Stomach (tissue), 8 donors: ENCODE measurements at regions not wholly inside any gene's neighbourhood (a gene's known extent, or its start where the extent isn't known, plus 50 kb on each side); places are given as distances from the start of the nearest gene placed in this dataset.
A peak's percentile ranks its signal among the peaks of the same experiment; 100 is the strongest.

Experiments
- DNase-seq, 2 donors: peaks; one replicate each; pipeline versions ENCODE4 v3.0.0 to v3.0.0-alpha.2; 2013 to 2019
- H3K27ac ChIP-seq, 5 donors: fragments of 200-600 bp in 4 of 5; sonication (generic) in 4 of 5; one replicate each; pipeline ENCODE4 v1.5.1; 2013 to 2019; ENCODE audit warnings: mild to moderate bottlenecking in 1 of 5, moderate library complexity in 1 of 5
- H3K27me3 ChIP-seq, 3 donors: fragments of 200-600 bp; sonication (generic); one replicate each; pipeline ENCODE4 v1.5.1; 2017 to 2019; ENCODE audit warnings: mixed run types in 1 of 3
- H3K36me3 ChIP-seq, 4 donors: fragments of 200-600 bp; sonication (generic); 1 replicate in 3 of 4; 2 replicates in 1 of 4; pipeline ENCODE4 v1.5.1; 2016 to 2019
- H3K4me1 ChIP-seq, 4 donors: fragments of 200-600 bp; sonication (generic); one replicate each; pipeline ENCODE4 v1.5.1; 2016 to 2019
- H3K4me3 ChIP-seq, 4 donors: fragments of 200-600 bp; sonication (generic) in 3 of 4; one replicate each; pipeline ENCODE4 v1.5.1; 2016 to 2019; ENCODE audit warnings: mild to moderate bottlenecking in 1 of 4
- H3K9me3 ChIP-seq, 4 donors: fragments of 200-600 bp; sonication (generic); one replicate each; pipeline ENCODE4 v1.5.1; 2016 to 2019
- EP300 ChIP-seq: sonication (generic); formaldehyde crosslinking; IDR thresholded peaks from one replicate; pipeline ENCODE4 v1.6.1; 2017; ENCODE audit warnings: antibody characterized with exemption
- POLR2A ChIP-seq, 4 donors: fragments of 450-650 bp; IDR thresholded peaks; one replicate each; pipeline ENCODE4 v1.6.1; 2016; ENCODE audit warnings: antibody characterized with exemption in 4 of 4, control low read depth in 2 of 4, mild to moderate bottlenecking in 1 of 4, moderate library complexity in 1 of 4
- POLR2AphosphoS5 ChIP-seq, 3 donors: sonication (generic); formaldehyde crosslinking; IDR thresholded peaks; one replicate each; pipeline ENCODE4 v1.6.1; 2016; ENCODE audit warnings: antibody characterized with exemption in 3 of 3
- WGBS, 5 donors: extraction: QIAGEN DNeasy Blood & Tissue Kit in 3 of 5; methylation state at CpG; one replicate each; pipeline versions ENCODE4 v1.1.5 to v1.1.7; 2013 to 2018; 5-methylcytosine and 5-hydroxymethylcytosine counted together
- intact Hi-C: fragments of 100-400 bp; cut with DNase I; formaldehyde crosslinking; loops from one replicate; pipeline ENCODE4 v1.15.1; 2023; ENCODE audit warnings: low total_unique reads
- TF ChIP-seq, protein P1 (sequence below), 7 experiments: fragments of 450-650 bp in 4 of 7; fragments of 200-600 bp in 3 of 7; sonication (generic) in 3 of 7; IDR thresholded peaks; one replicate each; pipeline ENCODE4 v1.5.1; 2016 to 2019; ENCODE audit warnings: antibody characterized with exemption in 7 of 7, control low read depth in 2 of 7, mild to moderate bottlenecking in 1 of 7
- donor health status: healthy with polysubstance abuse.
- donor health status: Bipolar disorder and iron deficiency.
- donor health status: healthy.

DNA sequence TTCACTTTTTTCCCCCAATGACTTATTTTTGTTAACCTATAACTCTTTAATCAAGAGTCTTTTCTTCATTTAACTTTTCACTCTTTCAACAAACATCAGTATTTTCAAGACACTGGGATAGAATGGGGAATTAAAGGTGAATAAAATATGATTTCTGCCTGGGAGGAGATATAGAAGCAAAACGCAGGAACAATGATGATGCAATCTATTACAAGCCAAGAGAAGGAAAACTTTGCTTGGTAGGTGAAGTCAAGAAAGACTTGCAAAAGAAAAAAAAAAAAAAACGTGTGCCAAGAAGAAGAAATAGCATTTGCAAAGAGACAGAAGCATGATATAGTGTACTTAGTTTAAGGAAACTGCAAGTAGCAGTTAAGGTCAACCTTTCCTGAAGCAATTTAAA lies 207.3 kb upstream of the KCNH7 start:
- DNase-seq = no peak
- Histone ChIP-seq H3K9me3 (no peaks in the 10 kb centered on the region), H3K36me3 (no peaks in the 10 kb centered on the region), H3K27me3 (no peaks in the 10 kb centered on the region), H3K4me1 (no peaks in the 10 kb centered on the region), H3K4me3 (no peak overlapping the region), H3K27ac (no peak overlapping the region)
- TF ChIP-seq, protein P1, sequence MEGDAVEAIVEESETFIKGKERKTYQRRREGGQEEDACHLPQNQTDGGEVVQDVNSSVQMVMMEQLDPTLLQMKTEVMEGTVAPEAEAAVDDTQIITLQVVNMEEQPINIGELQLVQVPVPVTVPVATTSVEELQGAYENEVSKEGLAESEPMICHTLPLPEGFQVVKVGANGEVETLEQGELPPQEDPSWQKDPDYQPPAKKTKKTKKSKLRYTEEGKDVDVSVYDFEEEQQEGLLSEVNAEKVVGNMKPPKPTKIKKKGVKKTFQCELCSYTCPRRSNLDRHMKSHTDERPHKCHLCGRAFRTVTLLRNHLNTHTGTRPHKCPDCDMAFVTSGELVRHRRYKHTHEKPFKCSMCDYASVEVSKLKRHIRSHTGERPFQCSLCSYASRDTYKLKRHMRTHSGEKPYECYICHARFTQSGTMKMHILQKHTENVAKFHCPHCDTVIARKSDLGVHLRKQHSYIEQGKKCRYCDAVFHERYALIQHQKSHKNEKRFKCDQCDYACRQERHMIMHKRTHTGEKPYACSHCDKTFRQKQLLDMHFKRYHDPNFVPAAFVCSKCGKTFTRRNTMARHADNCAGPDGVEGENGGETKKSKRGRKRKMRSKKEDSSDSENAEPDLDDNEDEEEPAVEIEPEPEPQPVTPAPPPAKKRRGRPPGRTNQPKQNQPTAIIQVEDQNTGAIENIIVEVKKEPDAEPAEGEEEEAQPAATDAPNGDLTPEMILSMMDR (IDR thresholded peaks at IDR 0.05) = no peak
- TF ChIP-seq POLR2A (IDR thresholded peaks at IDR 0.05) (no peak), EP300 (no peak), POLR2AphosphoS5 (IDR thresholded peaks at IDR 0.05) (no peak)
- intact Hi-C loops = no loop called here
- 34 to 46% (median 43%) methylated on average over 2 of the region's 2 CpGs for WGBS, 5 donors

GRCh38 chr2:163044114-163044513 lies 205.5 kb upstream of the KCNH7 start:
- 29 to 54% (median 33%) methylated on average over 3 of the region's 3 CpGs for whole genome bisulfite sequencing, 5 donors
- Histone ChIP-seq H3K36me3 (no peaks in the 10 kb centered on the region), H3K27ac (no peak overlapping the region), H3K9me3 (no peaks in the 10 kb centered on the region), H3K4me3 (no peak overlapping the region), H3K4me1 (no peaks in the 10 kb centered on the region), H3K27me3 (no peaks in the 10 kb centered on the region)
- TF ChIP-seq EP300 (no peak), POLR2AphosphoS5 (IDR thresholded peaks at IDR 0.05) (no peak), POLR2A (IDR thresholded peaks at IDR 0.05) (no peak)
- TF ChIP-seq, protein P1 (IDR thresholded peaks at IDR 0.05) = no peak
- DNase-seq = peak in 1 of 2 donors; percentile 11
- intact Hi-C loops = no loop called here

DNA sequence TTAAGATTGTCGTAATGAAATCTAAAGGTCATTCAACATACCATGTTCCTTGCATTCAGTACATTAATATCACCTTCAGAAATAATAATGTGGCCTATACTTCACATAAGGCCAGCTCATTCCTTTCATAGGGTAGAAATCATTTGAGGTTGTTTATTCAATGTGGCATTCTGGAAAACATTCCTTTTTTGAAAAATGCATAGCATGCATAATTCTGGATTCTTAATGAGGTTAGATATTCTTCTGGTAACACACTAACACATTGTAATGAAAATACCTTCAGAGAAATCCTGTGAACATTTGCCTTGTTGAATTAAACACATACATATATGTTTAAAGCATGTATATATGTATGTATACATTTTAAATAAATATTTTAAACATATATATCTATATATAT lies 204.6 kb upstream of the KCNH7 start:
- Histone ChIP-seq H3K4me1 (no peaks in the 10 kb centered on the region), H3K9me3 (no peaks in the 10 kb centered on the region), H3K27me3 (no peaks in the 10 kb centered on the region), H3K4me3 (no peak overlapping the region), H3K36me3 (no peaks in the 10 kb centered on the region), H3K27ac (no peak overlapping the region)
- intact Hi-C loops = no loop called here
- WGBS, 5 donors = 77 to 89% (median 83%) methylated on average over 1 of the region's 1 CpG
- TF ChIP-seq POLR2AphosphoS5 (IDR thresholded peaks at IDR 0.05) (no peak), EP300 (no peak), POLR2A (IDR thresholded peaks at IDR 0.05) (no peak)
- TF ChIP-seq, protein P1 (IDR thresholded peaks at IDR 0.05) = no peak
- no peak for DNase-seq

- WGBS, 5 donors = 84 to 91% (median 89%) methylated on average over 3 of the region's 3 CpGs
- H3K27ac ChIP-seq = no peak overlapping the region
- no peaks in the 10 kb centered on the region for H3K36me3 ChIP-seq
- no peaks in the 10 kb centered on the region for H3K27me3 ChIP-seq
- DNase-seq = no peak
- intact Hi-C loops = no loop called here
- TF ChIP-seq POLR2AphosphoS5 (IDR thresholded peaks at IDR 0.05) (no peak), EP300 (no peak), POLR2A (IDR thresholded peaks at IDR 0.05) (no peak)
- TF ChIP-seq, protein P1 (IDR thresholded peaks at IDR 0.05) = no peak
- no peaks in the 10 kb centered on the region for H3K9me3 ChIP-seq
- H3K4me1 ChIP-seq = no peaks in the 10 kb centered on the region
- H3K4me3 ChIP-seq = no peak overlapping the region
These were observed 200.7 kb upstream of the KCNH7 start for GRCh38 chr2:163039266-163039665.
